GM21717 (cell line): ENCODE measurements at regions not wholly inside any gene's neighbourhood (a gene's known extent, or its start where the extent isn't known, plus 50 kb on each side); places are given as distances from the start of the nearest gene placed in this dataset.
"Not testable (repeated sequence)": the region's sequence is repeated elsewhere in the genome, so short reads cannot be mapped to it uniquely, and the experiment has no call there.

ENCODE experiments used
- ATAC-seq: cut with Tn5 transposase; IDR thresholded peaks from one replicate; pipeline ENCODE4 v1.9.1; 2021; ENCODE audit warnings: mild to moderate bottlenecking, moderate library complexity; ENCODE audit not compliant: unreplicated experiment

DNA sequence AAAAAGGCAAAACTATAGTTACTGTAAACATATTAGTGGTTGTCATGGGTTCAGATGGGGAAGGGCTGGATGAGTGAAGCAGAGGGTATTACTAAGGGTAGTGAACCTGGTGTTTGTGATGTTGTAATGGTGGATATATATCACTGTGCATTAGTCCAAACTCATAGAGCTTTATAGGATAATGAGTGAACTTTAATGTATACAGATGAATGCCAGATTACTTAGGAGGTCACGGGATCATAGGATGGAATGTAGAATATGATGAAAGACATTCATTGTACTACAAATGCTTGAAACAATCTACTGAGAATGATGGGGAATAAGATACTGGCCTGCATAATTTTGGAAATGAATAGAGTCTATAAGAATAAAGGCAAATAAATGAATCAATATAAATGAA is 226.7 kb upstream of the ZNF804A start:
- no peak for ATAC-seq

GRCh38 chr2:184372484-184372883 is 225.8 kb upstream of the ZNF804A start:
- no peak for ATAC-seq

DNA sequence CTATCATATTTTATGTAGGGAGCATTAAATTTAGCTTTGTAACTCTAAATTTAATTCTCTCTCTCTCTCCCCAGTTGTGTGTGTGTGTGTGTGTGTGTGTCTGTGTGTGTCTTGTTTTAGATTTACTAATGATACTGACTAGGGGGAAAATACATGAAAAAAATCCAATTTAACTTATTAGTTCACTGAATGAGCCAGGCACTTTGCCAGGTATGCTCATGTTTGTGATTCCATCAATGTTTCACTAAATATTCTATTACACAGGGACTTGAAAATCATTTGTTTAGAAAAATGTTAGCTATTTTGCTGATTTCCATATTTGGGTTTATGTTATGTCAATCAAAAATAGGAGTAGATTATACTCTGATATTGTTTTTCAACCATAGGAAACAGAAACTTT is 203.7 kb upstream of the ZNF804A start:
- no peak for ATAC-seq

DNA sequence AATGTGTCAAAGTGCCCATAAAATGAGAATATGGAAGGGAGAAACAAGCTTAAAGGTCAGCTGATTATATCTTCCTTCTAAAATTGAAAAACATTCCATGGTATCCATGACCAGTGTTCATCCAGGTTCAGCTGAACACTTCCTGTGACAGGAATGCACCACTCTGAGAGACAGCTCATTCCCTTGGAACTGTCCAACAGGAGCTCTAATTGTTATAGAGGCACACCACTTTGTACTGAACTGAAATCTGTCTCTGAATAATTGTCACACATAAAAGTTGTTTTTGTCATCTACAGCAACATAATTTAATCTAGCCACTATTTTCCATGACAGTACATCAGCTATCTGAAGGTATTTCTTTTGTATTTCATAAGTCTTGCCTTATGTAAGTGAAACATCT is 195.9 kb upstream of the ZNF804A start:
- ATAC-seq: no peak

DNA sequence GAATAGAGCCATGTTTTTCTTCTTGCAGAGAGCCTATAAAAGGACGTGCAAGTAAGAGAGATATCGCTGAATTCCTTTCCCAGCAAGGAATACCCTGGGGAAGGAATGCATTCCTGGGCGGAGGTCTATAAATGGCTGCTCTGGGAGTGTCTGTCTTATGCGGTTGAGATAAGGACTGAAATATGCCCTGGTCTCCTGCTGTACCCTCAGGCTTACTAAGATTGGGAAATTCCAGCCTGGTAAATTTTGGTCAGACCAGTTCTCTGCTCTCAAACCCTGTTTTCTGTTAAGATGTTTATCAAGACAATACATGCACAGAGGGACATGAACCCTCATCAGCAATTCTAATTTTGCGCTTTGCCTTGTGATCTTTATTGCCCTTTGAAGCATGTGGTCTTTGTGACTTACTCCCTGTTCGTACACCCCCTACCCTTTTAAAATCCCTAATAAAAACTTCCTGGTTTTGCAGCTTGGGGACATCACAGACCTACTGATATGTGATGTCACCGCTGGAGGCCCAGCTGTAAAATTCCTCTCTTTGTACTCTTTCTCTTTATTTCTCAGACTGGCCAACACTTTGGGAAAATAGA is 191.2 kb upstream of the ZNF804A start:
- not testable (repeated sequence) for ATAC-seq

GRCh38 chr2:184410160-184410559 is 188.2 kb upstream of the ZNF804A start:
- no peak for ATAC-seq

DNA sequence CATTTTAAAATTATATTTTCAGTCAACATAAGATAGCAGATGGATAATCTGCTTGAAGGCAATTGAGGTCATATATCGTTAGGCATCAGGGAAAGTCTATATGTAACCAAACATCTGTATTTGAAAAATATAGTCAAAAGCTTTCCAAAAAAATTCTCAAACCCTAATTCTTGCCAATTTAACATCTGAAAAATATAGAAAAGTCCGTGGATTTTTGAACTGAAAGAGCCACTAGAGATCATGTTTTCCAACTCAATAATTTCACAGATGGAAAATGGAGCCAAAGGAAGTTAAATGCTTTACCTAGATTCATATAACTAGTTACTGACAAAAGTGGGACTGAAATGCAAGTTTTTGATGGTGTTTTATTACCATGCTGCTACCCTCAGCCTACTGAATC is 185.1 kb upstream of the ZNF804A start:
- ATAC-seq: no peak

DNA sequence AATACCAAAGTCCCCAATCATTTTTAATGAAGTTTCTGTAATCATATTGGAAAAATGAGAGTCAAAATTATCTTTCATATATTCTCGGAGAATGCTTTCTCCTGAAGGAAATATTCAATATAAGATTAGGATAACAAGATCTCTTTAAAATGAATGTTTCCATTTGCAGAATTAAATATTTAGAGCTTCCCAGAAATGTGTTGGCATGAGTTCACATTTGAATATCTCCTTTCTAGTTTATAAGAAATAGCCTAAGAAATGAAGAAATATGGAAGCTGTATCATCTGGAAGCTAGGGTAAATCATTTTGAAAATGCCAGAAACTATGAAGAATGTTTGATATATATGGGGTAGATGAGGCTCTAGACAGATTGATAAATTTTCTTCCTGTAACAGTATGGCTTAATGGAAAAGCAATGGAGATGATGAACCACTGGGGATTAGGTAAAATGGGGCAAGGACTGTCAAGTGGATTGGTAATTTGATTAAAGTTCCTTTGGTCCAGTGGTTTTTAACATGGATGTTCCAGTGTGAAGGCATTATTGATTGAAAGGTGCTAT is 184.6 kb upstream of the ZNF804A start:
- ATAC-seq: no peak

- ATAC-seq: no peak
These were observed 182.0 kb upstream of the ZNF804A start for GRCh38 chr2:184416146-184416913.

GRCh38 chr2:184419744-184420143 is 178.6 kb upstream of the ZNF804A start:
- no peak for ATAC-seq

GRCh38 chr2:184421456-184421855 is 176.9 kb upstream of the ZNF804A start:
- ATAC-seq: not testable (repeated sequence)

DNA sequence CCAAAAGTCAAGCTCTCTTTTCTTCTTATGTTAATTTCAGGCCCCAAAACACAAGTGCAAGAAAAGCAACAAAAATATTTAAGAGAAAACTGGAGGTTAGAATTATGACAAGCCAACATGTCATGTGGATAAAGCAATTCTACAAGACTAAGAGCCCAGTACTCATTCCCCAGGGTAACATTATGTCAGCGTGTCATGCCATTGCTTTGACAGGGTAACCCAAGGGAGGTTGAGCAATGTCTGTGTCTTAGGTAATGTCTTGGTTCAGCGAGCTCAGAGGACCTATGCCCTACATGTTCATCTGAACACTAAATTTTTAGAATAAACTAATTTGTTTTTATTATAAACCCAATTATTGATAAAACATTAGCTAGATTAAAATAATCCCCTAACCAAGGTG is 173.2 kb upstream of the ZNF804A start:
- no peak for ATAC-seq

DNA sequence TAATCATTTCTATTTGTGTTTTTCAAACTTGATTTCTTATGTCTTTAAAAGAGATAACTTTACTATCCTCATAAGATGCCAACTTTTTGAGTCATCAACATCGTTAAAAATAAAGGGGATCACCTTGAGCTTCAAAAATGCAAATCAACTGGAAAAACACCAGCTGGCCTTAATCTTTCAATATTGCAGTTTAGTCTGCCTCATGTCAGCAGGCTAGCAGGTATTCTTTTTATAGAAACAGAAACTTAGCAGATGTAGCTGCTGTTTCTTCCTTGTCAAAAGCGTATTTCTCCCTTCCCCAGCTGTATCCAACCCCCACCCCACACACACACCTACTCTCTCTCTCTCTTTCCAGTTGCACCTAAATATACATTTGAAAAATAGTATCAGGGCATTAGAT is 154.1 kb upstream of the ZNF804A start:
- ATAC-seq: peak; percentile 100

DNA sequence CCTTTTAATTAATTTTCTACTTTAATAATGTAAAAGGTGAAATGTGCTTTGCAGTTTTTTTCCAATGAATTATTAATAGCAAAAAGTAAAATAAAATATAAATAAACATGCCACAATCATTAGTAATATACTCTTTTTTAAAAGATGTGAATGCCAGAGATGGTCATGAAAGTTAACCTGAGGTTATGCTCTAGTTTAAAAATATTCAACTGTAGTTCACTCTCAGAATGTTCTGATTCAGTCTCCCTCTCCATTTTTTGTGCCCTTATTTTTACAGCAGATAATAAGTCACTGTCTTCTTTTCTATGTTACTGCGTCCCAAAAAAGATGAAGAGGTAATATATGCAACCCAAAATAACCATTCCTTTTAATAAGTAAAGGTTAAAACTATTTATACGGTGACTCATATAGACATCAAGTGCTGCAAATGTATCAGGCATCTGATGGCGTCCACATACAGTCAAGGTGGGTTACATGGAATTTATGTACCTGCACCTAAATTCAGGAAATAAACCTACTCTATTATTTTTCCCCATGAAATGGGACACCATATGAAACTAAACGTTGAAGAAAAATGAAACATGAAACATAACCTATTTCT is 153.6 kb upstream of the ZNF804A start:
- ATAC-seq: peak; percentile 32

GRCh38 chr2:184449760-184450159 is 148.6 kb upstream of the ZNF804A start:
- ATAC-seq: no peak

DNA sequence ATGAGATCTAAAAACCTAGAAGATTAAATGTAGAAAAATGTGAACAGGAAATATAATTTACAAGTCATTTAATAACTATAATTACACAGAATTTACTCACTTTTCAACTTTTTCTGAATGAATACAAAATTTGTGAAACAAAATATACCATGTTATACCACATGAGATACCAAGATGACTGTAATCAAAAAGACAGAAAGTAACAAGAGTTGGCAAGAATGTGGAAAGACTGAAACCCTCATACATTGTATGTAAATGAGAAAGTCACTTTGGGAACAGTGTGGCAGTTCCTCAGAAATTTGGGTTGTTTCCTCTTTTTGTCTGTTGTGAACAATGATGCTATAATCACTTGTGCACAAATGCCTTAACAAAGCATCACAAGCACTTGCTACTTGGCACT is 145.4 kb upstream of the ZNF804A start:
- ATAC-seq: peak; percentile 54

DNA sequence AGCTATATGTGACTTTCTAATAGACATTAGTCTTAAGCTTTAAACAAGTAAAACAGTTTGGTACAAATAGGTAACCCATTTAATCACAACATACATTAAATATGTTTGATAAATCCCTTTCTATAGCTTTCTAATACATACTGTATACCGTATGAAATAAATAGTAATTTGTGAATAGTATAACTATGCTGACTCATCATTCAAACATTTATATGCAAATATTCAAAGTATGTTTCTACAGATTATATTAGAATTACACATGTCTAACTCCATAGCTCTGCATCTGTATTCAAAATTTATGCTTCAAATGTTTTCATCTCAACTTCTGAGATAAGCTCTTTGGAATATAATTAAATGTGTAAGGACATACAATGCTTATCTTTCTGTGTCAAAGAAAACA is 142.7 kb upstream of the ZNF804A start:
- ATAC-seq: no peak

- not testable (repeated sequence) for ATAC-seq
These were observed 141.6 kb upstream of the ZNF804A start for GRCh38 chr2:184456693-184457092.

DNA sequence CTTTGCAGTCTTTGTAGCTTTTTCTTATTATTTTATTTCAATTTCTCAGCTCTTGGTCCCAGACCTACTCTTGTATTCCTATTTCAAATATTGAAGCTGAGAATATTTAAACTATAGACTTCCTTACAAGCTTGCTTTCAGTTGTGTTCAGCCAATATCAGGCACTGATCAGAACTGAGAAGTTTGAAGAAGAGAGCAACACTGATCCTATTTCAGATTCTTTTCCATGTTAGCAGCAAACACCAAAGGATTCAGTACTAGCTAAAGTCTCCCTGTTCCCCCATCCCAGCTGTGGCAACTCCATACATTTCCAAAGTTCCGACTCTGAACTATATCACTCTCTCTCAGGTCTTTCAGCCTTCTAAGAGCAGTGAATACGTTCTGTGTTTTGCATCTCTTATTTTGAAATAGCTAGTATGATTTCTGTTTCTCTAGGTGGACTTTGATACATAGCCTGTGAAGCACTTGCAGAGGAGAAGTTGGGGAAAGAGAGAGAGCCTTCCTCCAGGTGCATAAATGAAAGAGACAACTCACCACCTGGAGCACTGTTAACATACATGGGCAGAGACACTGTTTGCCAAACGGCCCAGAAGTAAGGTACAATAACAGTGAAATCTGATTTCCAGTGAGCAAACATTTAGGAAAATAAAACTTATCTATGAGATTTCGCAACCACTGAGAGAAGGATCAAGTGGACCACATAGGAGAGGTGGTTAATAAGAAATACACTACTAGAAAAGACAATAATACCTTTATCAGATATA is 135.0 kb upstream of the ZNF804A start:
- no peak for ATAC-seq

GRCh38 chr2:184463866-184464248 is 134.5 kb upstream of the ZNF804A start:
- ATAC-seq: no peak

GRCh38 chr2:184468826-184469225 is 129.5 kb upstream of the ZNF804A start:
- ATAC-seq: no peak
